CD4-positive, alpha-beta memory T cell (primary cell): ENCODE measurements at regions not wholly inside any gene's neighbourhood (a gene's known extent, or its start where the extent isn't known, plus 50 kb on each side); places are given as distances from the start of the nearest gene placed in this dataset.
"Not testable (repeated sequence)": the region's sequence is repeated elsewhere in the genome, so short reads cannot be mapped to it uniquely, and the experiment has no call there.

Source experiments
- CTCF ChIA-PET: fragments of 350-600 bp; sonication (Branson Sonifier 250); formaldehyde crosslinking; loops from one replicate; lab custom pipeline; 2021; ENCODE audit warnings: inconsistent platforms; ENCODE audit not compliant: partially characterized antibody; lab: Charles Lee
- POLR2A ChIA-PET: fragments of 350-600 bp; sonication (Branson Sonifier 250); formaldehyde crosslinking; loops from one replicate; lab custom pipeline; 2021; ENCODE audit not compliant: partially characterized antibody; lab: Charles Lee
- DNase-seq, 5 donors: peaks; one replicate each; pipeline versions ENCODE4 v3.0.0 to v3.0.0-alpha.2; 2020 to 2022; ENCODE audit warnings: mixed read lengths in 1 of 5
- H3K27ac ChIP-seq: one replicate; pipeline ENCODE4 v1.7.0; 2013; ENCODE audit warnings: low read depth, low read length
- H3K27me3 ChIP-seq: 2 replicates; pipeline ENCODE4 v1.7.0; 2013; ENCODE audit warnings: mild to moderate bottlenecking, low read length, moderate library complexity; ENCODE audit not compliant: insufficient read depth
- H3K36me3 ChIP-seq: 2 replicates; pipeline ENCODE4 v1.7.0; 2013; ENCODE audit warnings: mild to moderate bottlenecking, low read length, moderate library complexity; ENCODE audit not compliant: insufficient read depth
- H3K4me1 ChIP-seq: 2 replicates; pipeline ENCODE4 v1.7.0; 2013; ENCODE audit warnings: mild to moderate bottlenecking, low read length, moderate library complexity; ENCODE audit not compliant: insufficient read depth
- H3K4me3 ChIP-seq, 2 donors: one replicate each; pipeline ENCODE4 v1.7.0; 2013; ENCODE audit warnings: low read length in 2 of 2, mild to moderate bottlenecking in 1 of 2
- H3K9me3 ChIP-seq, 2 donors: one replicate each; pipeline ENCODE4 v1.7.0; 2013; ENCODE audit warnings: low read length in 2 of 2, control low read depth in 1 of 2; ENCODE audit not compliant: control insufficient read depth in 1 of 2
- H3K27ac Mint-ChIP-seq, 7 donors: one replicate each; pipeline ENCODE4 v1.8.0; 2020 to 2021; ENCODE audit warnings: mixed read lengths in 7 of 7, mild to moderate bottlenecking in 6 of 7, inconsistent platforms in 3 of 7, moderate library complexity in 3 of 7
- H3K27me3 Mint-ChIP-seq, 2 donors: one replicate each; pipeline ENCODE4 v1.8.0; 2020 to 2021; ENCODE audit warnings: mixed read lengths in 2 of 2
- H3K36me3 Mint-ChIP-seq, 2 donors: one replicate each; pipeline ENCODE4 v1.8.0; 2020 to 2021; ENCODE audit warnings: mixed read lengths in 2 of 2, inconsistent platforms in 1 of 2, mild to moderate bottlenecking in 1 of 2
- H3K4me1 Mint-ChIP-seq, 4 donors: one replicate each; pipeline ENCODE4 v1.8.0; 2020 to 2021; ENCODE audit warnings: mixed read lengths in 4 of 4, mild to moderate bottlenecking in 1 of 4
- H3K4me3 Mint-ChIP-seq, 8 donors: one replicate each; pipeline ENCODE4 v1.8.0; 2020 to 2021; ENCODE audit warnings: mixed read lengths in 8 of 8, mild to moderate bottlenecking in 7 of 8, moderate library complexity in 6 of 8, inconsistent platforms in 3 of 8
- H3K9me3 Mint-ChIP-seq, 8 donors: one replicate each; pipeline ENCODE4 v1.8.0; 2020 to 2021; ENCODE audit warnings: mixed read lengths in 8 of 8, mild to moderate bottlenecking in 5 of 8, inconsistent platforms in 3 of 8, moderate library complexity in 1 of 8
- intact Hi-C: fragments of 100-400 bp; cut with micrococcal nuclease; formaldehyde crosslinking; loops from one replicate; pipeline ENCODE4 v1.15.1; 2023

DNA sequence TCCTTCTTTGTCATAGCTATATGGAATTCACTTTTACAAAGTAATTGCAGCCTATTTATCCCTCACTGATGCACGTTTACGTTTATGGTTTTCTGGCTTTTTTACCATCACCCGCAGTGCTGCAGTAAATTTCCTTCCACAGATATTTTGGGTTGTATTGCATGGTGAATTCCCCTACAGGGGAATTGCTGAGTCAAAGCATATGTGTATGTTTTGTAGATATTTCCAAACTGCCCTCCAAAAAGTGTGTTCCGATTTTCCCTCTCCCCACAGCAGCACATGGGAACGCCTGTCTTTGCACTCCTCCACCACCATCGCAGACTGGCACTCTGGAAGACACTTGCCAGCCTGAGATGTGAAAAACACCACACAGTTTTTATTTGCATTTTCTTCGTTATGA is 80.6 kb upstream of the UXS1 start:
- CTCF ChIA-PET, result no interaction called here
- Mint-ChIP-seq H3K27me3 (peaks cover 7 to 8% of the 10 kb centered on the region in 2 donors), H3K9me3 (no peaks in the 10 kb centered on the region), H3K27ac (peak overlapping the region in 1 of 7 donors; percentile 1), H3K36me3 (peaks cover 0 to 1% of the 10 kb centered on the region in 2 donors), H3K4me1 (peaks cover 6 to 8% (median 7%) of the 10 kb centered on the region in 4 donors), H3K4me3 (no peak overlapping the region)
- Histone ChIP-seq H3K27ac (no peak overlapping the region), H3K27me3 (no peaks in the 10 kb centered on the region), H3K4me3 (no peak overlapping the region), H3K36me3 (no peaks in the 10 kb centered on the region), H3K9me3 (no peaks in the 10 kb centered on the region), H3K4me1 (peaks cover 10% of the 10 kb centered on the region)
- intact Hi-C loops, result no loop called here
- DNase-seq, result no peak
- POLR2A ChIA-PET, result no interaction called here

DNA sequence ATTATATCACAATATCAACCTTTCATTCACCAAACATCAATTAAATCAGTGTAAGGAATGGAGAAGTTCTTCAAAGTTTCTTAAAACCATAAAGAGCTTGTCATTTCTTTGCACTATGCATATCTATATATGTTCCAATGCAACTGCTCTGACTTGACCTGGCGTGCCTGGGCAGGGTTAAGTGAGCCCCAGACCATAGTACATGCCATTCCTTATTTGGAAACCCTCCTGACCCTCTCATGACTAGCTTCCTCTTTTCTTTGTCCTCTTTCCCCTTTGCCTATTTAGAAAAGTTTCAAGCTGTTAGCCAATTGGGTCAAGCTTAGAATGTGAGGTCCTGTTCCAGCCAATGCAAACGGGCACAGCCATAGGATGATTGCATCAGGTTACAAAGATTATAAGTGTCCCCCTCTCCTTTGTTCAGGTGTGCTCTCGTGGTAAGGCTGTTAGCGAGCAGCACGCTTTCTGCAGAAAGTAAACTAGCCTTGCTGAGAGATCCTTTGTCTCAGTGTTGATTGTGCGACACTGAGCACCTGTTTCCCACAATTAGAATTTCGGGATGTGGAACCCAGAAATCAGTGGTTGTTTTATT is 78.2 kb upstream of the UXS1 start:
- peaks cover 9 to 11% of the 10 kb centered on the region in 2 donors for H3K27me3 Mint-ChIP-seq
- Histone ChIP-seq H3K27ac (no peak overlapping the region), H3K4me1 (peaks cover 11% of the 10 kb centered on the region), H3K4me3 (no peak overlapping the region), H3K9me3 (no peaks in the 10 kb centered on the region), H3K36me3 (no peaks in the 10 kb centered on the region), H3K27me3 (peaks cover 6% of the 10 kb centered on the region)
- no peak overlapping the region for H3K27ac Mint-ChIP-seq
- DNase-seq, result no peak
- H3K36me3 Mint-ChIP-seq, result peaks cover 0 to 1% of the 10 kb centered on the region in 2 donors
- intact Hi-C loops, result no loop called here
- ChIA-PET CTCF (interaction anchor here (1.1 to 1.2 kb wide), 2 partner anchors 12 to 167 kb away, joined by 3 read pairs; no protein-coding TSS in a partner anchor), POLR2A (no interaction called here)
- peaks cover 11 to 17% (median 14%) of the 10 kb centered on the region in 4 donors for H3K4me1 Mint-ChIP-seq
- H3K4me3 Mint-ChIP-seq, result no peak overlapping the region
- H3K9me3 Mint-ChIP-seq, result no peaks in the 10 kb centered on the region

DNA sequence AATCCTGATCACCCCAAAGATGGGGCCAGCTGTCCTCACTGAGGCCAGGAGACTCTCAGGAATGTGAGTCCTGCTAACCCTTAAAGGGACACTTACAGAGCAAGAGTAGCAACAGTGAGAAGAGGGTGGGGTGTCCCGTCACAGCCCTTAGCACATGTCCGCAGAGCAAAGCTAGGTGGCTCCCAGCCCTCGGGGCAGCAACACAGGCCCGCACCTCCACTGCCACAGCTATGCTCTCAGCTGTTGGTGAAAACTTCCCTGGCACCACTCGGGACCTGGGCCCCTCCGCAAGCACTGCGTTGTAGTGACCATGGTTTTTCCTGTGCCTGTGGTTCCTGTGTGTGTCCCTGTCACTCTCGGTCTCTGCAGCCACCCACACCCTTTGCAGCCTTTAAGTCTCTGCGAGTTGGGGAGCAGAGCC is 76.4 kb upstream of the UXS1 start:
- intact Hi-C loops, result no loop called here
- no peak for DNase-seq
- CTCF ChIA-PET, result no interaction called here
- POLR2A ChIA-PET, result interaction anchor here (1.4 kb wide), 1 partner anchor 110 kb away, joined by 3 read pairs; no protein-coding TSS in a partner anchor
- peak overlapping the region in 3 of 7 donors; percentile 7 to 39 (median 37) for H3K27ac Mint-ChIP-seq
- peak overlapping the region; percentile 84 to 97 (median 90) for H3K4me3 Mint-ChIP-seq
- Histone ChIP-seq H3K36me3 (no peaks in the 10 kb centered on the region), H3K4me1 (peaks cover 11% of the 10 kb centered on the region), H3K4me3 (peak overlapping the region; percentile 42 to 63), H3K27me3 (peaks cover 6% of the 10 kb centered on the region), H3K9me3 (no peaks in the 10 kb centered on the region), H3K27ac (no peak overlapping the region)
- H3K27me3 Mint-ChIP-seq, result peaks cover 9 to 11% of the 10 kb centered on the region in 2 donors
- H3K9me3 Mint-ChIP-seq, result no peaks in the 10 kb centered on the region
- H3K36me3 Mint-ChIP-seq, result peaks cover 0 to 1% of the 10 kb centered on the region in 2 donors
- peaks cover 11 to 17% (median 14%) of the 10 kb centered on the region in 4 donors for H3K4me1 Mint-ChIP-seq

- peaks cover 9 to 11% of the 10 kb centered on the region in 2 donors for H3K27me3 Mint-ChIP-seq
- H3K9me3 Mint-ChIP-seq, result no peaks in the 10 kb centered on the region
- Histone ChIP-seq H3K27ac (no peak overlapping the region), H3K27me3 (peaks cover 6% of the 10 kb centered on the region), H3K36me3 (no peaks in the 10 kb centered on the region), H3K9me3 (no peaks in the 10 kb centered on the region), H3K4me3 (peak overlapping the region; percentile 42 to 63), H3K4me1 (peaks cover 11% of the 10 kb centered on the region)
- H3K4me3 Mint-ChIP-seq, result peak overlapping the region; percentile 84 to 97 (median 90)
- ChIA-PET POLR2A (interaction anchor here (0.6 to 1.4 kb wide), 2 partner anchors 109 to 683 kb away, joined by 3 read pairs; no protein-coding TSS in a partner anchor), CTCF (no interaction called here)
- intact Hi-C loops, result no loop called here
- peak in 4 of 5 donors; percentile 14 to 56 (median 16) for DNase-seq
- H3K27ac Mint-ChIP-seq, result peak overlapping the region in 5 of 7 donors; percentile 7 to 72 (median 37)
- H3K4me1 Mint-ChIP-seq, result peaks cover 11 to 17% (median 14%) of the 10 kb centered on the region in 4 donors
- peaks cover 0 to 1% of the 10 kb centered on the region in 2 donors for H3K36me3 Mint-ChIP-seq
Measured at GRCh38 chr2:106269591-106270291, 75.6 kb upstream of the UXS1 start.

GRCh38 chr2:106267997-106268396 is 73.9 kb upstream of the UXS1 start:
- no peaks in the 10 kb centered on the region for H3K9me3 ChIP-seq
- peaks cover 11% of the 10 kb centered on the region for H3K4me1 ChIP-seq
- Mint-ChIP-seq H3K4me1 (peaks cover 11 to 17% (median 14%) of the 10 kb centered on the region in 4 donors), H3K9me3 (no peaks in the 10 kb centered on the region), H3K4me3 (no peak overlapping the region), H3K27me3 (peaks cover 8 to 11% of the 10 kb centered on the region in 2 donors), H3K36me3 (peaks cover 0 to 1% of the 10 kb centered on the region in 2 donors), H3K27ac (peak overlapping the region in 2 of 7 donors; percentile 11 to 37)
- CTCF ChIA-PET, result no interaction called here
- H3K27me3 ChIP-seq, result peaks cover 6% of the 10 kb centered on the region
- H3K36me3 ChIP-seq, result no peaks in the 10 kb centered on the region
- no peak overlapping the region for H3K4me3 ChIP-seq
- DNase-seq, result peak in 1 of 5 donors; percentile 5
- POLR2A ChIA-PET, result no interaction called here
- intact Hi-C loops, result no loop called here
- no peak overlapping the region for H3K27ac ChIP-seq

DNA sequence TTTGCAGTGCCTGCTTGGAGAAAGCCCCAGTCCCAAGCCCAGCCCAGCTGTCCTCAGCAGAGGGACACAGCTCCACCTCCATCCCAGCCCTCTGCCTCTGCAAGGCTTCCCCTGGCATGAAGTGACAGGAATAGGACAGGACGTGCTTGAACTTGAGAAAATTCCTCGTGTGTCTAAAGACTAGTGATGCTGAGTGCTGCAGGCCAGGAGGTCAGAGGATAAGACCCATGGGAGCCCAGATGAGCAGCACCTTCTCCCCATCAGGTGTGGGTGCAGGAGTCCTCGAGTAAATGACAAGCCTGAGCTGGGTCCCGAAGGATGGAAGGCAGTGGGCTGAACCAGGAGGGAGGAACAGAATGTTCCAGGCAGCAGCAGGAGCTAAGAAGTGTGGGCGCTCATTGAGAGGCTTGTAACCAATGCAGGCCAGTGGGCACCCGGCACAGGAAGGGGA is 67.8 kb upstream of the UXS1 start:
- Mint-ChIP-seq H3K4me1 (peaks cover 0 to 5% (median 0%) of the 10 kb centered on the region in 4 donors), H3K9me3 (no peaks in the 10 kb centered on the region), H3K27ac (peak overlapping the region in 2 of 7 donors; percentile 52 to 71), H3K36me3 (no peaks in the 10 kb centered on the region), H3K27me3 (peaks cover 3 to 4% of the 10 kb centered on the region in 2 donors), H3K4me3 (peak overlapping the region in 3 of 8 donors; percentile 28 to 83 (median 36))
- Histone ChIP-seq H3K4me3 (no peak overlapping the region), H3K27me3 (no peaks in the 10 kb centered on the region), H3K27ac (no peak overlapping the region), H3K9me3 (no peaks in the 10 kb centered on the region), H3K36me3 (no peaks in the 10 kb centered on the region), H3K4me1 (no peaks in the 10 kb centered on the region)
- ChIA-PET POLR2A (no interaction called here), CTCF (interaction anchor here (0.5 kb wide), 1 partner anchor 663 kb away, joined by 4 read pairs; no protein-coding TSS in a partner anchor)
- DNase-seq, result peak in 1 of 5 donors; percentile 37
- intact Hi-C loops, result no loop called here

DNA sequence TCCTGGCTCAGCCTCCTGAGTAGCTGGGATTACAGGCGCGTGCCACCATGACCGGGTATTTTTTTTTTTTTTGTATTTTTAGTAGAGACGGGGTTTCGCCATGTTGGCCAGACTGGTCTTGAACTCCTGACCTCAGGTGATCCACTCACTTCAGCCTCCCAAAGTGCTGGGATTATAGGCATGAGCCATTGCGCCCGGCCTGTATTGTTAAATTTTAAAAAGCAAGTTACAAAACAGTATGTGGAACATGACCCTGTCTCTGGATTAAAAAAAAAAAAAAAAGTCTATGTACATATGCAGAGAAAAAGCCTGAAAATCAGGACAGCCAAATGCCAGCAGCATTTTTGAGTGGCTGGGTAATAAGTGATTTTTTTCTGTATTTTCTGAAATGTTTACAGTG is 64.8 kb upstream of the UXS1 start:
- CTCF ChIA-PET, result interaction anchor here (0.7 kb wide), 1 partner anchor 18 kb away, joined by 3 read pairs; no protein-coding TSS in a partner anchor
- H3K4me1 ChIP-seq, POLR2A ChIA-PET, H3K4me1 Mint-ChIP-seq, H3K36me3 Mint-ChIP-seq, H3K27ac Mint-ChIP-seq, intact Hi-C loops, H3K9me3 Mint-ChIP-seq, H3K4me3 ChIP-seq, H3K27ac ChIP-seq, DNase-seq, H3K36me3 ChIP-seq, H3K27me3 ChIP-seq, H3K27me3 Mint-ChIP-seq, H3K9me3 ChIP-seq, H3K4me3 Mint-ChIP-seq: not testable (repeated sequence)
